GM12874 (cell line): ENCODE measurements at regions not wholly inside any gene's neighbourhood (a gene's known extent, or its start where the extent isn't known, plus 50 kb on each side); places are given as distances from the start of the nearest gene placed in this dataset.

ENCODE experiments used
- TF ChIP-seq, protein P1 (sequence below): IDR thresholded peaks from 2 replicates; pipeline ENCODE4 v1.5.1; 2011; ENCODE audit warnings: low read depth, mild to moderate bottlenecking, control low read depth, low read length, moderate library complexity; ENCODE audit not compliant: insufficient read depth

DNA sequence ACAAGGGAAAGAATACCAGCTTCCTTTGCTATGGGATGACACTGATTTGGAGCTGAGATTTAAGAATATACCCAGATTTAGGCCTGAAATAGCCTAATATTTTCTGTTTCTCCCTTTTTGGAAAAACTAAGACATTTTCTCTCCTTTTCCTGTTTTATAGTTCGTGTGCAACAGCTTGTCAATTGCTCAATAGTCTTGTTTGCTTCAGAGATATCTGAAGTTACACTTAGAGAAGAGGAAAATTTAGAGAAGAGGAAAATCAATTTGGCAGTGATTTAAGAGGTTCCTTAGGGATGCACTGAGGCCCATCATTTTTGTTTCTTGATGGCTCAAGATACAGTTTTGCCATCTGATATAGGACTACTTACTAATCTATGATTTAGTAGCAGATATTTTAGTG lies 398.6 kb downstream of the RFPL4B start:
- TF ChIP-seq, protein P1, sequence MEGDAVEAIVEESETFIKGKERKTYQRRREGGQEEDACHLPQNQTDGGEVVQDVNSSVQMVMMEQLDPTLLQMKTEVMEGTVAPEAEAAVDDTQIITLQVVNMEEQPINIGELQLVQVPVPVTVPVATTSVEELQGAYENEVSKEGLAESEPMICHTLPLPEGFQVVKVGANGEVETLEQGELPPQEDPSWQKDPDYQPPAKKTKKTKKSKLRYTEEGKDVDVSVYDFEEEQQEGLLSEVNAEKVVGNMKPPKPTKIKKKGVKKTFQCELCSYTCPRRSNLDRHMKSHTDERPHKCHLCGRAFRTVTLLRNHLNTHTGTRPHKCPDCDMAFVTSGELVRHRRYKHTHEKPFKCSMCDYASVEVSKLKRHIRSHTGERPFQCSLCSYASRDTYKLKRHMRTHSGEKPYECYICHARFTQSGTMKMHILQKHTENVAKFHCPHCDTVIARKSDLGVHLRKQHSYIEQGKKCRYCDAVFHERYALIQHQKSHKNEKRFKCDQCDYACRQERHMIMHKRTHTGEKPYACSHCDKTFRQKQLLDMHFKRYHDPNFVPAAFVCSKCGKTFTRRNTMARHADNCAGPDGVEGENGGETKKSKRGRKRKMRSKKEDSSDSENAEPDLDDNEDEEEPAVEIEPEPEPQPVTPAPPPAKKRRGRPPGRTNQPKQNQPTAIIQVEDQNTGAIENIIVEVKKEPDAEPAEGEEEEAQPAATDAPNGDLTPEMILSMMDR: no peak

DNA sequence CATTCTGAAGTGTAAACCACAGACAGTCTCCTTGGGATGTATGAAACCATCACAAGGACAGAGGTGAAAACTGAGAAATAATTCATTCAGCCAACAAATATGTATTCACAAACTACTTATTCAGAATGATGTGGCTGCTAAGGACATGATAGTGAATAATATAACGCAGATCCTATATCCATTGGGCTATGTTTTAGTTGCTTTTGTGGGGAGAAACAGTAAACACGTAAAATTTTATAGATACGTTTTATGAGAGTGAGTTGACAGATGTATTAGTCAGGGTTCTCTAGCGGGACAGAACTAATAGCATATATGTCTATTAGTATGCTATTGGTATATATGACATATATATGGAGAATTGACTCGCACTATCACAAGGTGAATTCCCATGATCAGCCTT lies 402.5 kb downstream of the RFPL4B start:
- TF ChIP-seq, protein P1: no peak

GRCh38 chr6:112752305-112752704 lies 405.2 kb downstream of the RFPL4B start:
- TF ChIP-seq, protein P1: no peak

DNA sequence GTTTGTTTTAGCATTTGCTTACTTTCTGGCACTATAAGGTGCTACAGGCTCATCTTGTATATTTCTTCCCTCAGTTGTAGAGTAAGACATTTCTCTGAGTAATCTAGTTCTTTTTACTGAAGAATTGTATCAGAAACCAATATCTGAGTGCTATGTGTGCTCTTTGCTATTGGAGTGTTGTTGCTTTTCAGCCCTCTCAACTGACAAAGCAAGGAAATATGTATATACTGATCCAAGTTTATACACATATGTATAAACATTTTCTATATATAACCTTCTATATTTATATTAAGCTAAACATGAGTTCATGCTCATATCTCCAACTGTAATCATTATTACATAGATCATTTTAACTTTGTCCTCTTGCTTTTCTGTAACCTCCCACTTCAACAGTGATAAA lies 405.7 kb downstream of the RFPL4B start:
- TF ChIP-seq, protein P1: no peak

DNA sequence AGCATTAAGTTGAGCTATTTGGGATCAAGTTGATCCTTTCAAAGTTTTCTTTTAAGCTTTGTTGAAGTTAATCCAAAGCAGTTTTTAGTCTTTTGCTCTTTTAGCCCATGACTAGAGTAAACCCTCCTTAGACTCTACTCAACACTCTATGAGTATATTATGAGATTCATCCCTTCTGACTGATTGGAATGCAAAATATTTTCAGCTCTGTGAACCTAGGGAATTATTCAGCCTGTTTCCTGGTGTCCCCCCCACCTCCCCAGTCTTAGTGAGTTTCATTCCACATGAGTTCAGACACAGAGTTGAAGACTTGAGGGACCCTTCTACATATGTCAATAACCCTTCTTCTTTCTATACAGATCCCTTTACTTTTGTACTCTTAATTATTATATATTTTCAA lies 413.7 kb downstream of the RFPL4B start:
- TF ChIP-seq, protein P1: no peak

- TF ChIP-seq, protein P1: no peak
Observed at GRCh38 chr6:112761740-112762139, 414.6 kb downstream of the RFPL4B start.

DNA sequence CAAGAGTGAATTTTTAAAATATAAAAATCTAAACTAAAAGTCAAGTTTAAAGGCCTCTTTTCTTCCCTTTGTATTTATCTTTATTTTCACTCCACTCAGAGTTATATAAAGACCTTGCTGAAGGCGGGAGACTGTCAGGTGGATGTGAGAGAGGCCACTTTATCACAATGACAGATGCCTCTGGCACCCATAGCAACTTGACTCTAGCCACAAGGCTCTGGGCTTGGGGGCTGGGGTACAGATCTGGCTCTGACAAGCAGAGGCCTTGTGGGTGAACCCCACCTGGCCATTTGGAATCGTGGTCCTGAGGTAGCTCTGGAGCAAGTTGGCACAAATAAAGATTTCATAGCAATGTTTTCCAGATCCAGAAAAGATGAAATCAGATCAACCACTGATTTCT lies 417.2 kb downstream of the RFPL4B start:
- TF ChIP-seq, protein P1: no peak

DNA sequence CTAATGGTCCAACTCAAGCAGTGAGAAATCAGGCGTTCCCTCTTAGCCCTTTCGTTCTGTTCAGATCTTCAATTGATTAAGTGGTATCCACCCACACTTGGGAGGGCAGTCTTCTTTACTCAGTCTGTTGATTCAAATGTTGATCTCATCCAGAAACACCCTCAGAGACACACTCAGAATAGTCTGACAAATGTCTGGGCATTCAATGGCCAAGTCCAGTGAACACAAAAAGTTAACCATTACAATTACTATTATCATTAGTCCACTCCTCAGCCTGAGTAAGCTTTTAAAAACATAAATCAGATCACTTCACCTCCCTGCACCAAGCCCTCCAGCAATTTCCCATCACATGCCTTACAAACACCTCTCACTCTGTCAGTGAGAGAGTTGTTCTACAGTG lies 423.2 kb downstream of the RFPL4B start:
- TF ChIP-seq, protein P1: no peak
